ENCODE measurements at regions not wholly inside any gene's neighbourhood (a gene's known extent, or its start where the extent isn't known, plus 50 kb on each side); places are given as distances from the start of the nearest gene placed in this dataset.
"Not testable (repeated sequence)": the region's sequence is repeated elsewhere in the genome, so short reads cannot be mapped to it uniquely, and the experiment has no call there.

GRCh38 chr15:93347986-93348385 is 259.0 kb upstream of the RGMA start:
- FAIRE-seq: no peak

- no peak for FAIRE-seq
Observed at GRCh38 chr15:93345981-93346380, 257.0 kb upstream of the RGMA start.

GRCh38 chr15:93343402-93343801 is 254.4 kb upstream of the RGMA start:
- FAIRE-seq: not testable (repeated sequence)

GRCh38 chr15:93341164-93341563 is 252.2 kb upstream of the RGMA start:
- no peak for FAIRE-seq

GRCh38 chr15:93340406-93340805 is 251.4 kb upstream of the RGMA start:
- peak; percentile 93 for FAIRE-seq

- no peak for FAIRE-seq
Observed at GRCh38 chr15:93333796-93334195, 244.8 kb upstream of the RGMA start.

GRCh38 chr15:93333126-93333525 is 244.1 kb upstream of the RGMA start:
- not testable (repeated sequence) for FAIRE-seq

- peak; percentile 90 for FAIRE-seq
Observed at GRCh38 chr15:93332168-93332553, 243.2 kb upstream of the RGMA start.

- no peak for FAIRE-seq
Observed at GRCh38 chr15:93331545-93332167, 242.6 kb upstream of the RGMA start.

- FAIRE-seq: no peak
Observed at GRCh38 chr15:93330912-93331544, 242.0 kb upstream of the RGMA start.

- no peak for FAIRE-seq
Observed at GRCh38 chr15:93327364-93327763, 238.4 kb upstream of the RGMA start.

- no peak for FAIRE-seq
Observed at GRCh38 chr15:93324186-93324975, 235.4 kb upstream of the RGMA start.

- FAIRE-seq: no peak
Observed at GRCh38 chr15:93321881-93322282, 232.9 kb upstream of the RGMA start.

- FAIRE-seq: no peak
Observed at GRCh38 chr15:93319121-93319814, 230.3 kb upstream of the RGMA start.

GRCh38 chr15:93317772-93318171 is 228.8 kb upstream of the RGMA start:
- no peak for FAIRE-seq

GRCh38 chr15:93314245-93314644 is 225.2 kb upstream of the RGMA start:
- FAIRE-seq: no peak

GRCh38 chr15:93312891-93313486 is 224.0 kb upstream of the RGMA start:
- FAIRE-seq: no peak

GRCh38 chr15:93311620-93312019 is 222.6 kb upstream of the RGMA start:
- FAIRE-seq: no peak

- no peak for FAIRE-seq
Observed at GRCh38 chr15:93308026-93308690, 219.1 kb upstream of the RGMA start.

- no peak for FAIRE-seq
Observed at GRCh38 chr15:93307513-93307912, 218.5 kb upstream of the RGMA start.

- no peak for FAIRE-seq
Observed at GRCh38 chr15:93305306-93305705, 216.3 kb upstream of the RGMA start.

- FAIRE-seq: no peak
Observed at GRCh38 chr15:93302080-93302765, 213.2 kb upstream of the RGMA start.

All from endometrium (tissue), 2 donors.